OCI-LY1 (cell line): ENCODE measurements at regions not wholly inside any gene's neighbourhood (a gene's known extent, or its start where the extent isn't known, plus 50 kb on each side); places are given as distances from the start of the nearest gene placed in this dataset.

Source experiments
- H2AFZ ChIP-seq: fragments of 200-600 bp; sonication (generic), shearing (Covaris generic); 2 replicates; pipeline ENCODE4 v1.6.0; 2014; ENCODE audit warnings: antibody characterized with exemption, mild to moderate bottlenecking, low read length
- H3F3A ChIP-seq: fragments of 200-600 bp; sonication (generic), shearing (Covaris generic); 2 replicates; pipeline ENCODE4 v1.6.0; 2014; ENCODE audit warnings: mild to moderate bottlenecking, antibody characterized with exemption, low read length, moderate library complexity; ENCODE audit not compliant: insufficient read depth
- H3K27ac ChIP-seq: fragments of 200-600 bp; sonication (generic); 2 replicates; pipeline ENCODE4 v1.5.1; 2014; ENCODE audit warnings: low read length, mixed run types, mild to moderate bottlenecking, low read depth; ENCODE audit not compliant: poor library complexity, severe bottlenecking
- H3K27me3 ChIP-seq: fragments of 200-600 bp; sonication (generic); 2 replicates; pipeline ENCODE4 v1.6.0; 2014; ENCODE audit warnings: antibody characterized with exemption, mild to moderate bottlenecking, low read length, moderate library complexity; ENCODE audit not compliant: insufficient read depth
- H3K36me3 ChIP-seq: fragments of 200-600 bp; sonication (generic); 2 replicates; pipeline ENCODE4 v1.6.1; 2014; ENCODE audit warnings: mild to moderate bottlenecking, antibody characterized with exemption, low read length, moderate library complexity, mixed read lengths; ENCODE audit not compliant: insufficient read depth
- H3K4me1 ChIP-seq: fragments of 200-600 bp; sonication (generic); 2 replicates; pipeline ENCODE4 v1.5.1; 2014; ENCODE audit warnings: mild to moderate bottlenecking, low read length, moderate library complexity; ENCODE audit not compliant: insufficient read depth, severe bottlenecking
- H3K4me2 ChIP-seq: fragments of 200-600 bp; sonication (generic), shearing (Covaris generic); 2 replicates; pipeline ENCODE4 v1.6.1; 2014; ENCODE audit warnings: low read length
- H3K4me3 ChIP-seq: fragments of 200-600 bp; sonication (generic); 2 replicates; pipeline ENCODE4 v1.5.1; 2014; ENCODE audit warnings: low read length, low read depth, mild to moderate bottlenecking, mixed read lengths; ENCODE audit not compliant: poor library complexity, severe bottlenecking
- H3K79me2 ChIP-seq: fragments of 200-600 bp; shearing (Covaris generic); 2 replicates; pipeline ENCODE4 v1.6.1; 2016; ENCODE audit warnings: mixed run types, low read length, mixed read lengths; ENCODE audit not compliant: insufficient read depth
- H3K9ac ChIP-seq: fragments of 200-600 bp; sonication (generic), shearing (Covaris generic); 2 replicates; pipeline ENCODE4 v1.6.1; 2014; ENCODE audit warnings: mild to moderate bottlenecking, low read length, mixed read lengths
- H3K9me2 ChIP-seq: fragments of 200-600 bp; sonication (generic), shearing (Covaris generic); 2 replicates; pipeline ENCODE4 v1.6.1; 2014; ENCODE audit warnings: low read depth, mild to moderate bottlenecking, low read length, mixed read lengths
- H3K9me3 ChIP-seq: fragments of 200-600 bp; shearing (Covaris generic); 2 replicates; pipeline ENCODE4 v1.6.1; 2014; ENCODE audit warnings: low read length, mixed read lengths
- H4K20me1 ChIP-seq: fragments of 200-600 bp; sonication (generic), shearing (Covaris generic); 2 replicates; pipeline ENCODE4 v1.6.0; 2016; ENCODE audit warnings: mild to moderate bottlenecking, low read length; ENCODE audit not compliant: insufficient read depth
- CTCF ChIP-seq: fragments of 200-600 bp; sonication (generic), shearing (Covaris generic); IDR thresholded peaks from 2 replicates; pipeline ENCODE4 v1.5.1; 2017; ENCODE audit warnings: mild to moderate bottlenecking, antibody characterized with exemption, low read length, moderate library complexity, mixed read lengths
- EZH2 ChIP-seq: fragments of 200-600 bp; sonication (generic), shearing (Covaris generic); IDR thresholded peaks from 2 replicates; pipeline ENCODE4 v1.8.0; 2017; ENCODE audit warnings: borderline replicate concordance, mixed run types, mild to moderate bottlenecking, antibody characterized with exemption, low read length, moderate library complexity, mixed read lengths

GRCh38 chr1:232367293-232367692 is 262.6 kb downstream of the SIPA1L2 start:
- no peaks in the 10 kb centered on the region for H3K9me2 ChIP-seq
- H3K4me2 ChIP-seq, result no peak overlapping the region
- no peak overlapping the region for H3K27ac ChIP-seq
- H3F3A ChIP-seq, result no peaks in the 10 kb centered on the region
- H3K4me1 ChIP-seq, result no peaks in the 10 kb centered on the region
- TF ChIP-seq EZH2 (no peak), CTCF (no peak)
- H3K9me3 ChIP-seq, result no peaks in the 10 kb centered on the region
- no peaks in the 10 kb centered on the region for H3K27me3 ChIP-seq
- H3K79me2 ChIP-seq, result no peaks in the 10 kb centered on the region
- H4K20me1 ChIP-seq, result no peaks in the 10 kb centered on the region
- H3K9ac ChIP-seq, result no peak overlapping the region
- H3K36me3 ChIP-seq, result no peaks in the 10 kb centered on the region
- H3K4me3 ChIP-seq, result no peak overlapping the region
- H2AFZ ChIP-seq, result no peak overlapping the region

- no peak overlapping the region for H3K4me3 ChIP-seq
Measured at GRCh38 chr1:232364654-232365382, 265.1 kb downstream of the SIPA1L2 start.

GRCh38 chr1:232363008-232363407 is 266.9 kb downstream of the SIPA1L2 start:
- no peak for TF ChIP-seq EZH2
- TF ChIP-seq CTCF, result no peak
- Histone ChIP-seq H3K79me2 (no peaks in the 10 kb centered on the region), H4K20me1 (no peaks in the 10 kb centered on the region), H3F3A (no peaks in the 10 kb centered on the region), H2AFZ (no peak overlapping the region), H3K4me1 (no peaks in the 10 kb centered on the region), H3K9me3 (no peaks in the 10 kb centered on the region), H3K27ac (no peak overlapping the region), H3K9ac (no peak overlapping the region), H3K4me3 (no peak overlapping the region), H3K9me2 (no peaks in the 10 kb centered on the region), H3K36me3 (no peaks in the 10 kb centered on the region), H3K4me2 (no peak overlapping the region), H3K27me3 (no peaks in the 10 kb centered on the region)

More at GRCh38 chr1:232364654-232365382, 265.1 kb downstream of the SIPA1L2 start:
- no peak overlapping the region for H3K27ac ChIP-seq
- H3K9ac ChIP-seq, result no peak overlapping the region
- no peak overlapping the region for H2AFZ ChIP-seq
- H3K4me2 ChIP-seq, result no peak overlapping the region
- no peaks in the 10 kb centered on the region for H4K20me1 ChIP-seq
- TF ChIP-seq EZH2, result no peak
- no peak for TF ChIP-seq CTCF
- H3K4me1 ChIP-seq, result no peaks in the 10 kb centered on the region
- H3K9me3 ChIP-seq, result no peaks in the 10 kb centered on the region
- H3F3A ChIP-seq, result no peaks in the 10 kb centered on the region
- H3K27me3 ChIP-seq, result no peaks in the 10 kb centered on the region
- no peaks in the 10 kb centered on the region for H3K79me2 ChIP-seq
- H3K9me2 ChIP-seq, result no peaks in the 10 kb centered on the region
- H3K36me3 ChIP-seq, result no peaks in the 10 kb centered on the region
